H1 (cell line): ENCODE measurements at regions not wholly inside any gene's neighbourhood (a gene's known extent, or its start where the extent isn't known, plus 50 kb on each side); places are given as distances from the start of the nearest gene placed in this dataset.

Experiments
- CTCF ChIA-PET: fragments of 300-600 bp; sonication (Branson Sonifier 250); formaldehyde crosslinking; loops from one replicate; lab custom pipeline; 2021; ENCODE audit not compliant: partially characterized antibody; lab: Charles Lee
- POLR2A ChIA-PET: fragments of 300-600 bp; sonication (Branson Sonifier 250); formaldehyde crosslinking; loops from one replicate; lab custom pipeline; 2021; ENCODE audit warnings: inconsistent platforms; ENCODE audit not compliant: partially characterized antibody; lab: Charles Lee
- DNase-seq, 2 experiments: peaks; one replicate each; pipeline versions ENCODE4 v3.0.0 to v3.0.0-alpha.2; 2010 to 2022; ENCODE audit warnings: low spot score in 2 of 2, low read depth in 1 of 2, mixed read lengths in 1 of 2
- FAIRE-seq: peaks from 2 replicates; lab custom pipeline; 2011; peaks lifted over from hg19 to GRCh38; lab: Jason Lieb, UNC
- H2AFZ ChIP-seq: 2 replicates; pipeline ENCODE4 v1.8.1; 2012; ENCODE audit warnings: low read length, inconsistent platforms
- H2AK5ac ChIP-seq: 2 replicates; pipeline ENCODE4 v1.6.1; 2013; ENCODE audit warnings: low read depth, low read length
- H2BK120ac ChIP-seq: replicated peaks from 2 replicates; pipeline ENCODE3; 2013; ENCODE audit warnings: low read depth, low read length, inconsistent platforms
- H2BK12ac ChIP-seq: 2 replicates; pipeline ENCODE4 v1.6.1; 2013; ENCODE audit warnings: low read depth, low read length
- H2BK15ac ChIP-seq: 2 replicates; pipeline ENCODE4 v1.6.1; 2013; ENCODE audit warnings: low read length
- H2BK20ac ChIP-seq: 2 replicates; pipeline ENCODE4 v1.6.1; 2013; ENCODE audit warnings: low read length
- H2BK5ac ChIP-seq: 2 replicates; pipeline ENCODE4 v1.6.1; 2013; ENCODE audit warnings: low read depth, low read length
- H3K14ac ChIP-seq: 2 replicates; pipeline ENCODE4 v1.6.1; 2013; ENCODE audit warnings: inconsistent platforms; ENCODE audit not compliant: insufficient read length
- H3K18ac ChIP-seq: 2 replicates; pipeline ENCODE4 v1.6.1; 2013; ENCODE audit warnings: low read length; ENCODE audit errors: extremely low read depth
- H3K23ac ChIP-seq: 2 replicates; pipeline ENCODE4 v1.6.1; 2013; ENCODE audit warnings: inconsistent platforms; ENCODE audit not compliant: insufficient read length
- H3K23me2 ChIP-seq: 2 replicates; pipeline ENCODE4 v1.6.1; 2013; ENCODE audit warnings: low read depth, low read length
- H3K27ac ChIP-seq: 2 replicates; pipeline ENCODE4 v1.6.1; 2011; ENCODE audit warnings: low read depth, low read length, inconsistent platforms
- H3K27me3 ChIP-seq, 4 experiments: replicated peaks in 1 of 4; 1 replicate in 1 of 4; 2 replicates in 3 of 4; pipeline versions ENCODE4 v1.6.1 to v1.8.1; 2011 to 2013; ENCODE audit warnings: low read length in 3 of 4, mild to moderate bottlenecking in 3 of 4, inconsistent platforms in 2 of 4, mixed read lengths in 2 of 4, moderate library complexity in 1 of 4; ENCODE audit not compliant: control insufficient read depth in 3 of 4, insufficient read depth in 3 of 4; ENCODE audit errors: extremely low read depth in 1 of 4
- H3K36me3 ChIP-seq, 4 experiments: 2 replicates each; pipeline versions ENCODE4 v1.6.1 to v1.8.1; 2011 to 2013; ENCODE audit warnings: mild to moderate bottlenecking in 4 of 4, low read length in 3 of 4, moderate library complexity in 2 of 4, control low read depth in 1 of 4, inconsistent platforms in 1 of 4; ENCODE audit not compliant: insufficient read depth in 4 of 4, control insufficient read depth in 2 of 4
- H3K4ac ChIP-seq: replicated peaks from 2 replicates; pipeline ENCODE3; 2013; ENCODE audit warnings: low read length, low read depth, mixed read lengths, inconsistent platforms; ENCODE audit not compliant: insufficient read length
- H3K4me1 ChIP-seq, 4 experiments: replicated peaks in 1 of 4; 1 replicate in 1 of 4; 2 replicates in 3 of 4; pipeline versions ENCODE4 v1.6.1 to v1.8.1; 2011 to 2013; ENCODE audit warnings: low read length in 3 of 4, inconsistent platforms in 2 of 4, mixed read lengths in 1 of 4; ENCODE audit not compliant: insufficient read depth in 4 of 4, control insufficient read depth in 3 of 4
- H3K4me2 ChIP-seq, 2 experiments: 2 replicates each; pipeline versions ENCODE4 v1.6.1 to v1.8.1; 2011 to 2013; ENCODE audit warnings: low read depth in 2 of 2, low read length in 2 of 2, control low read depth in 1 of 2, inconsistent platforms in 1 of 2, mild to moderate bottlenecking in 1 of 2; ENCODE audit not compliant: insufficient read depth in 1 of 2
- H3K4me3 ChIP-seq, 4 experiments: fragments of 200-600, 300-600 bp in 1 of 4; sonication (generic), shearing (Covaris generic), sonication (Bioruptor Twin) in 1 of 4; 2 replicates each; pipeline versions ENCODE4 v1.5.1 to v1.8.1; 2011 to 2016; ENCODE audit warnings: low read length in 4 of 4, low read depth in 3 of 4, control low read depth in 2 of 4, inconsistent platforms in 2 of 4, mild to moderate bottlenecking in 2 of 4, mixed read lengths in 1 of 4, moderate library complexity in 1 of 4; ENCODE audit not compliant: insufficient read depth in 2 of 4; ENCODE audit errors: extremely low read depth in 1 of 4
- H3K56ac ChIP-seq: replicated peaks from 2 replicates; pipeline ENCODE3; 2013; ENCODE audit warnings: low read depth, mild to moderate bottlenecking, mixed read lengths, low read length, inconsistent platforms; ENCODE audit not compliant: insufficient read length
- H3K79me1 ChIP-seq: 2 replicates; pipeline ENCODE4 v1.6.1; 2013; ENCODE audit warnings: low read depth, low read length, control low read depth
- H3K79me2 ChIP-seq, 2 experiments: 2 replicates each; pipeline versions ENCODE4 v1.6.1 to v1.8.1; 2012 to 2013; ENCODE audit warnings: low read length in 2 of 2, mild to moderate bottlenecking in 2 of 2, inconsistent platforms in 1 of 2; ENCODE audit not compliant: insufficient read depth in 2 of 2, control insufficient read depth in 1 of 2
- H3K9ac ChIP-seq, 4 experiments: replicated peaks in 1 of 4; 1 replicate in 1 of 4; 2 replicates in 3 of 4; pipeline versions ENCODE4 v1.6.1 to v1.8.1; 2011 to 2013; ENCODE audit warnings: low read depth in 3 of 4, low read length in 3 of 4, control low read depth in 2 of 4, mild to moderate bottlenecking in 2 of 4, moderate library complexity in 2 of 4, inconsistent platforms in 1 of 4; ENCODE audit errors: extremely low read depth in 1 of 4
- H3K9me3 ChIP-seq, 2 experiments: 2 replicates each; pipeline versions ENCODE4 v1.6.1 to v1.8.1; 2012 to 2013; ENCODE audit warnings: mild to moderate bottlenecking in 2 of 2, moderate library complexity in 2 of 2, control low read depth in 1 of 2, inconsistent platforms in 1 of 2, low read depth in 1 of 2, low read length in 1 of 2, mixed read lengths in 1 of 2; ENCODE audit not compliant: insufficient read depth in 2 of 2
- H4K20me1 ChIP-seq, 2 experiments: replicated peaks in 1 of 2; 2 replicates each; pipeline versions ENCODE3 to v1.8.1; 2011 to 2013; ENCODE audit warnings: inconsistent platforms in 2 of 2, low read length in 2 of 2, mild to moderate bottlenecking in 1 of 2; ENCODE audit not compliant: insufficient read depth in 2 of 2, control insufficient read depth in 1 of 2
- H4K5ac ChIP-seq: 2 replicates; pipeline ENCODE4 v1.6.1; 2013; ENCODE audit warnings: low read length, low read depth, mixed read lengths, inconsistent platforms; ENCODE audit not compliant: insufficient read length
- H4K8ac ChIP-seq: 2 replicates; pipeline ENCODE4 v1.8.0; 2013; ENCODE audit warnings: mild to moderate bottlenecking, moderate library complexity, low read length, inconsistent platforms; ENCODE audit not compliant: insufficient read depth; ENCODE audit errors: extremely low read depth
- H4K91ac ChIP-seq: replicated peaks from 2 replicates; pipeline ENCODE3; 2013; ENCODE audit warnings: low read length, mixed read lengths, inconsistent platforms; ENCODE audit not compliant: insufficient read length
- FOSL1 ChIP-seq: IDR thresholded peaks from 2 replicates; pipeline ENCODE4 v1.6.1; 2011; ENCODE audit warnings: mild to moderate bottlenecking, low read depth, low read length, moderate library complexity; ENCODE audit not compliant: insufficient read depth
- JUN ChIP-seq: IDR thresholded peaks from 2 replicates; pipeline ENCODE4 v1.6.1; 2011; ENCODE audit warnings: low read depth, mild to moderate bottlenecking, improper control_type of control experiment, low read length
- RAD21 ChIP-seq, 2 experiments: IDR thresholded peaks in 1 of 2; conservative IDR thresholded peaks in 1 of 2; 2 replicates each; pipeline ENCODE4 v1.6.1; 2011; ENCODE audit warnings: low read depth in 2 of 2, low read length in 2 of 2, improper control_type of control experiment in 1 of 2, inconsistent platforms in 1 of 2, mild to moderate bottlenecking in 1 of 2, moderate library complexity in 1 of 2
- SP1 ChIP-seq: IDR thresholded peaks from 2 replicates; pipeline ENCODE4 v1.6.1; 2011; ENCODE audit warnings: low read depth, low read length
- USF2 ChIP-seq: IDR thresholded peaks from 2 replicates; pipeline ENCODE4 v1.6.1; 2011; ENCODE audit warnings: low read length, improper control_type of control experiment
- ZNF274 ChIP-seq: IDR thresholded peaks from 2 replicates; pipeline ENCODE4 v1.7.0; 2012; ENCODE audit warnings: low read length, borderline replicate concordance; ENCODE audit errors: extremely low read depth
- WGBS, 2 experiments: shearing (Covaris generic) in 1 of 2; methylation state at CpG; one replicate each; pipeline versions ENCODE4 v1.1.6 to v1.1.7; 2013 to 2015; ENCODE audit warnings: low lambda C conversion rate in 2 of 2, mixed read lengths in 2 of 2, inconsistent platforms in 1 of 2, low coverage in 1 of 2, missing lambda C conversion rate in 1 of 2; ENCODE audit not compliant: insufficient replicate concordance in 2 of 2, insufficient coverage in 1 of 2, insufficient read length in 1 of 2; ENCODE audit errors: extremely low coverage in 1 of 2, missing lambda C conversion rate in 1 of 2; 5-methylcytosine and 5-hydroxymethylcytosine counted together

GRCh38 chr15:22226034-22226790 is 145.9 kb downstream of the OR4M2 start:
- no peak overlapping the region for H3K14ac ChIP-seq
- H2AFZ ChIP-seq = no peak overlapping the region
- no peak overlapping the region for H4K5ac ChIP-seq
- no peak overlapping the region for H3K4ac ChIP-seq
- no peaks in the 10 kb centered on the region for H3K23me2 ChIP-seq
- no peaks in the 10 kb centered on the region for H3K36me3 ChIP-seq
- ChIA-PET POLR2A (no interaction called here), CTCF (no interaction called here)
- no peaks in the 10 kb centered on the region for H3K79me2 ChIP-seq
- H2BK120ac ChIP-seq = no peak overlapping the region
- no peak overlapping the region for H2AK5ac ChIP-seq
- no peak overlapping the region for H2BK15ac ChIP-seq
- no peak overlapping the region for H4K8ac ChIP-seq
- no peaks in the 10 kb centered on the region for H3K79me1 ChIP-seq
- FAIRE-seq (no peak), DNase-seq (no peak)
- peaks cover 44 to 88% of the 10 kb centered on the region in 2 experiments for H3K9me3 ChIP-seq
- no peak overlapping the region for H3K9ac ChIP-seq
- H3K18ac ChIP-seq = no peak overlapping the region
- no peaks in the 10 kb centered on the region for H3K27me3 ChIP-seq
- H3K56ac ChIP-seq = no peak overlapping the region
- no peak overlapping the region for H3K23ac ChIP-seq
- H4K20me1 ChIP-seq = no peaks in the 10 kb centered on the region
- H3K4me1 ChIP-seq = no peaks in the 10 kb centered on the region
- H3K4me3 ChIP-seq = no peak overlapping the region
- no peak overlapping the region for H3K27ac ChIP-seq
- no peak overlapping the region for H4K91ac ChIP-seq
- no peak overlapping the region for H2BK5ac ChIP-seq
- H2BK12ac ChIP-seq = no peak overlapping the region
- 77% methylated on average over 12 of the region's 12 CpGs; no CpG with 5 or more reads in 1 of the 2 experiments for WGBS, 2 experiments
- no peak overlapping the region for H2BK20ac ChIP-seq
- no peak overlapping the region for H3K4me2 ChIP-seq
- TF ChIP-seq JUN = no peak
- TF ChIP-seq USF2 = no peak
- no peak for TF ChIP-seq SP1
- no peak for TF ChIP-seq RAD21 (IDR thresholded peaks at IDR 0.05 in 1 of 2, conservative IDR thresholded peaks at IDR 0.05 in 1 of 2; ENCODE audit: low read depth in 2 of 2, low read length in 2 of 2)
- TF ChIP-seq FOSL1 = no peak
- TF ChIP-seq ZNF274 = no peak
